ENCODE measurements at regions not wholly inside any gene's neighbourhood (a gene's known extent, or its start where the extent isn't known, plus 50 kb on each side); places are given as distances from the start of the nearest gene placed in this dataset.
"Not testable (repeated sequence)": the region's sequence is repeated elsewhere in the genome, so short reads cannot be mapped to it uniquely, and the experiment has no call there.

DNA sequence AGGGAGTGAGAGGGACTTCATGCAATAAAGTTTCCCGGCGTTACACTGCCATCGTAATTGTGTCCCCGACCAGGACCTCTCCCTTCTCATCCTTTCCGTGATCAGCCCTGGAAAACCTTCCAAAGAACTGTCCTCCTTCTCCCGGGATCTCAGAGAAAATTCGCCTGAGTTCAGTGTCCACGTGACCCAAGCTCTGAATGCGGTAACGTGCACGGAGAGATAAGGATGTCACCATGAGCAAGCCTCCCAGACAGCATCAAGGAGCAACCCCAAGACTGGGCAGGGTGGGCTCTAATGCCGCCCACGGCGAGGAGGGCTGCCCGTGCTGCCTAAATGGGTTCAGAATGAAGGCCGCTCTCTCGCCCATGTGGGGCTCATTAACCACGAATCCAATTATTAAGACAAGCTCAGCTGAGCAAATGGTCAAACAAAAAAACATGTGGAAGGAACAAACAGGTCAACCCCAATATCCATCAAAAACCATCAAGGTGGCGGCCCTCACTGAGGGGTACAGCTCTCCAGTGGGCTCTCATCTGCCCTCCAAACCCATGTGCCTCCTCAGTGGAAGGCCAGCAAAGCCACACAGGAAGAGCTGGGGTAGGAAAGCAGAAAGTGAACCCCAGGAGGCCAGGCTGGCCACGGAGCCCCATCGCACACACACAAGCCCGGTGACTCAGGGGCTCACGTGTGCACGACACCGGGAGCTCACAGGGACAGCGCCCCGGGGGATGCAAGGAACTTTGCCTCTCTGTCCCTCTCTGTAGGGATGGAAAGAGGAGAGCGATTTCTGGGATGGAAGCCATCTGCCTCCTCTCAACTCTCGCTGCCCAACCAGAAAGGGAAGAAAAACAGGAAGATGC lies 62.0 kb downstream of the ART5 start:
- TF ChIP-seq, protein P1, sequence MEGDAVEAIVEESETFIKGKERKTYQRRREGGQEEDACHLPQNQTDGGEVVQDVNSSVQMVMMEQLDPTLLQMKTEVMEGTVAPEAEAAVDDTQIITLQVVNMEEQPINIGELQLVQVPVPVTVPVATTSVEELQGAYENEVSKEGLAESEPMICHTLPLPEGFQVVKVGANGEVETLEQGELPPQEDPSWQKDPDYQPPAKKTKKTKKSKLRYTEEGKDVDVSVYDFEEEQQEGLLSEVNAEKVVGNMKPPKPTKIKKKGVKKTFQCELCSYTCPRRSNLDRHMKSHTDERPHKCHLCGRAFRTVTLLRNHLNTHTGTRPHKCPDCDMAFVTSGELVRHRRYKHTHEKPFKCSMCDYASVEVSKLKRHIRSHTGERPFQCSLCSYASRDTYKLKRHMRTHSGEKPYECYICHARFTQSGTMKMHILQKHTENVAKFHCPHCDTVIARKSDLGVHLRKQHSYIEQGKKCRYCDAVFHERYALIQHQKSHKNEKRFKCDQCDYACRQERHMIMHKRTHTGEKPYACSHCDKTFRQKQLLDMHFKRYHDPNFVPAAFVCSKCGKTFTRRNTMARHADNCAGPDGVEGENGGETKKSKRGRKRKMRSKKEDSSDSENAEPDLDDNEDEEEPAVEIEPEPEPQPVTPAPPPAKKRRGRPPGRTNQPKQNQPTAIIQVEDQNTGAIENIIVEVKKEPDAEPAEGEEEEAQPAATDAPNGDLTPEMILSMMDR (IDR thresholded peaks at IDR 0.05): not testable (repeated sequence)
- TF ChIP-seq ZFX (IDR thresholded peaks at IDR 0.05; ENCODE audit: borderline replicate concordance): not testable (repeated sequence)
